PFSK-1 (cell line): ENCODE measurements at regions not wholly inside any gene's neighbourhood (a gene's known extent, or its start where the extent isn't known, plus 50 kb on each side); places are given as distances from the start of the nearest gene placed in this dataset.

Experiments used
- FOXP2 ChIP-seq: optimal IDR thresholded peaks from 2 replicates; pipeline ENCODE3; 2011; ENCODE audit warnings: borderline replicate concordance, control low read depth, inconsistent platforms; ENCODE audit not compliant: insufficient read depth; ENCODE audit errors: extremely low read length, extremely low read depth
- POLR2AphosphoS5 ChIP-seq: IDR thresholded peaks from 2 replicates; pipeline ENCODE4 v1.6.1; 2012; ENCODE audit warnings: low read depth, mild to moderate bottlenecking, control low read depth, low read length, moderate library complexity
- REST ChIP-seq, 2 experiments: IDR thresholded peaks; 2 replicates each; pipeline versions ENCODE4 v1.6.1 to v1.8.0; 2011 to 2012; ENCODE audit warnings: low read depth in 2 of 2, low read length in 2 of 2, control low read depth in 1 of 2, inconsistent platforms in 1 of 2, mild to moderate bottlenecking in 1 of 2, moderate library complexity in 1 of 2; ENCODE audit not compliant: insufficient read depth in 1 of 2
- SIN3A ChIP-seq: IDR thresholded peaks from 2 replicates; pipeline ENCODE4 v1.6.1; 2012; ENCODE audit warnings: mild to moderate bottlenecking, low read length, moderate library complexity, borderline replicate concordance; ENCODE audit not compliant: insufficient read depth
- TAF1 ChIP-seq: IDR thresholded peaks from 2 replicates; pipeline ENCODE4 v1.6.1; 2012; ENCODE audit warnings: low read length, control low read depth, borderline replicate concordance; ENCODE audit not compliant: insufficient read depth

- TF ChIP-seq REST (IDR thresholded peaks at IDR 0.05; ENCODE audit: insufficient read depth in 1 of 2, low read depth in 2 of 2, low read length in 2 of 2), result no peak
- no peak for TF ChIP-seq FOXP2
- TF ChIP-seq SIN3A, result no peak
- no peak for TF ChIP-seq TAF1
- TF ChIP-seq POLR2AphosphoS5, result no peak
These were observed 89.7 kb upstream of the FAM20C start for GRCh38 chr7:102721-103120.

- no peak for TF ChIP-seq SIN3A
These were observed 87.4 kb upstream of the FAM20C start for GRCh38 chr7:105002-105401.

DNA sequence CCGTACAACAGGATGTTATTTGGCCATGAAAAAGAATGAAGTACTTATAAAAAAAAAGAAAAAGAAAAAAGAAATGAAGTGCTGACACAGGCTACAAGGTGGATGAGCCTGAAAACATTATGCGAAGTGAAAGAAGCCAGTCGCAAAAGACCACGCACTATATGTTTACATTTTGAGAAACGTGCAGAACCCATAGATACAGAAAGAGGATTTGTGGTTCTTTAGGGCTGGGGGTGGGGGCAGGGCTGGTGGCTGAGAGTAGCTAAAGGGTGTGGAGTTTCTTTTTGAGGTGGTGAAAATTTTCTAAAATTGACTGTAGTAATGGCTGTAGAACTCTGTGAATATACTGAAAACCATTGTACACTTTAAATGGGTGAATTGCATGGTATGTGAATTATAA, 86.0 kb upstream of the FAM20C start:
- TF ChIP-seq POLR2AphosphoS5, result no peak
- TF ChIP-seq FOXP2, result no peak
- TF ChIP-seq SIN3A, result no peak
- no peak for TF ChIP-seq TAF1
- no peak for TF ChIP-seq REST (IDR thresholded peaks at IDR 0.05; ENCODE audit: insufficient read depth in 1 of 2, low read depth in 2 of 2, low read length in 2 of 2)

DNA sequence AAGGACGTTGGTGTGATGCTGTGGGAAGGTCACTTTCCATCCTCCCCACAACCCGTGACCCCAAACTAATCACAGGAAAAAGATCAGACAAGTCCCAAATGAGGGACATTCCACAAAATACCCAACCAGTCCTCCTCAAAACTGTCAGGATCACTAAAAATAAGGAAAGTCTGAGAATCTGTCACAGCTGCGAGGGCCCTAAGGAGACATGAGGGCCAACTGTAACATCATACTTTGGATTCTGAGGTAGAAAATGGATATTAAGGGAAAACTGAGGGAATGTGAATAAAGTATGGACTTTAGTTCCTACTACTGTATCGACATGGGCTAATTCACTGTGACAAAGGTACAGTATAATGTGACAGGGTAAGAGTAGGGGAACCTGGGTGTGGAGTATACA, 85.1 kb upstream of the FAM20C start:
- no peak for TF ChIP-seq SIN3A
- no peak for TF ChIP-seq REST (IDR thresholded peaks at IDR 0.05; ENCODE audit: insufficient read depth in 1 of 2, low read depth in 2 of 2, low read length in 2 of 2)

GRCh38 chr7:107907-108306, 84.5 kb upstream of the FAM20C start:
- no peak for TF ChIP-seq POLR2AphosphoS5
- no peak for TF ChIP-seq FOXP2

GRCh38 chr7:109094-109493, 83.3 kb upstream of the FAM20C start:
- TF ChIP-seq SIN3A, result no peak

DNA sequence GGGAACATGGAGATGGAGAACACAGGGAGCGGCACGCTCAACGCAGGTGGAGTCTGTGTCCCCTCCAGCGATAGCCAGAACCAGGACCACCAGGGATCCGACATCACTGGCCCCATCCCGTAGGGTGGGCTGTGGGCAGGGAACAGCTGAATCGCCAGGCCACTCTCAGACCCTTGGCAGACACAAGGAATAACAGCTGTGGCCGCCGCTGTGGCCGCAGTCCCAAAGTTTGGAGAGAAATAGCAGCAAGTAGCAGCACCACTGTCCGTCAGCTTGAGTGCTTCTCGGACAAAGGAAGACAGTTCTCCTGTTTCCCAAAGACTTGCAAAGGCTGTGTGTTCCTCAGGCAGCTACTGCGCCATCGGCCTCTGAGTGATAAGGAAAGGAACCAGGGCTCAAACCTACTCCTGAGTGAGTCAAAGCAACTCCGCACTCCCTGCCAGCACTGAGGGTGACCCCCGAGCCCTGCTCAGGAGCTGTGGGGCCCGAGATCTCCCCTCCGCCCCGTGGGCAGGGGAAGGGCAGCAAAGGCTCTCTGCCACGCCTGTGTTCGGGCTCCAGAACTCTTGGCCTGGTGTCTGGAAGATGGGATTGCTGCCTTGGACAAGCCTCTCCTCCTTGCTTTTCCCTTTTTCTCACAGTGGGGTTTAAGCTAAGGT, 82.3 kb upstream of the FAM20C start:
- no peak for TF ChIP-seq REST (IDR thresholded peaks at IDR 0.05; ENCODE audit: insufficient read depth in 1 of 2, low read depth in 2 of 2, low read length in 2 of 2)
- no peak for TF ChIP-seq TAF1
- no peak for TF ChIP-seq SIN3A
- TF ChIP-seq POLR2AphosphoS5, result no peak
- TF ChIP-seq FOXP2, result no peak
